ENCODE measurements at regions not wholly inside any gene's neighbourhood (a gene's known extent, or its start where the extent isn't known, plus 50 kb on each side); places are given as distances from the start of the nearest gene placed in this dataset.

DNA sequence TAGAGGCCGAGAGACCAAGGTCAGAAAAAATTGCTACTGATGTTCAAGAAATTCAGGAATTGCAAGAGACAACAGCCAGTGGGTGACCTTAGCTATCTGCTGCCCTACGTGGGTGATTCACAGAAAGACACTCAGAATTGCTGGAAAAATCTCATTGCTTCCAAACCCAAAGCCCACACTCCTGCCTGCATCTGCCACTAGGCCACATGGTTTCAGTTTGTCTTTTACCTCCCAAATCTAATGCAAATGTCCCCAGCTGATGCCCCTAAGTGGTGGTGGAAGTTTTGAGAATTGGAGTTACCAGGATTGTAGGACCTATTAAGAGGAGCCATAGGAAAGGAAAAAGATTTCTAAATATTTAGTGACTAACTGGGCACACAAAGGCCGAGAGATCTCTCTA, 341.5 kb upstream of the CHRM3 start:
- DNase-seq (ENCODE audit: extremely low spot score) = no peak
- TF ChIP-seq, protein P1, sequence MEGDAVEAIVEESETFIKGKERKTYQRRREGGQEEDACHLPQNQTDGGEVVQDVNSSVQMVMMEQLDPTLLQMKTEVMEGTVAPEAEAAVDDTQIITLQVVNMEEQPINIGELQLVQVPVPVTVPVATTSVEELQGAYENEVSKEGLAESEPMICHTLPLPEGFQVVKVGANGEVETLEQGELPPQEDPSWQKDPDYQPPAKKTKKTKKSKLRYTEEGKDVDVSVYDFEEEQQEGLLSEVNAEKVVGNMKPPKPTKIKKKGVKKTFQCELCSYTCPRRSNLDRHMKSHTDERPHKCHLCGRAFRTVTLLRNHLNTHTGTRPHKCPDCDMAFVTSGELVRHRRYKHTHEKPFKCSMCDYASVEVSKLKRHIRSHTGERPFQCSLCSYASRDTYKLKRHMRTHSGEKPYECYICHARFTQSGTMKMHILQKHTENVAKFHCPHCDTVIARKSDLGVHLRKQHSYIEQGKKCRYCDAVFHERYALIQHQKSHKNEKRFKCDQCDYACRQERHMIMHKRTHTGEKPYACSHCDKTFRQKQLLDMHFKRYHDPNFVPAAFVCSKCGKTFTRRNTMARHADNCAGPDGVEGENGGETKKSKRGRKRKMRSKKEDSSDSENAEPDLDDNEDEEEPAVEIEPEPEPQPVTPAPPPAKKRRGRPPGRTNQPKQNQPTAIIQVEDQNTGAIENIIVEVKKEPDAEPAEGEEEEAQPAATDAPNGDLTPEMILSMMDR (IDR thresholded peaks at IDR 0.05; ENCODE audit: control extremely low read depth, extremely low read depth, low read depth, missing control alignments) = no peak
- ChIA-PET CTCF (no interaction called here), POLR2A (no interaction called here)

DNA sequence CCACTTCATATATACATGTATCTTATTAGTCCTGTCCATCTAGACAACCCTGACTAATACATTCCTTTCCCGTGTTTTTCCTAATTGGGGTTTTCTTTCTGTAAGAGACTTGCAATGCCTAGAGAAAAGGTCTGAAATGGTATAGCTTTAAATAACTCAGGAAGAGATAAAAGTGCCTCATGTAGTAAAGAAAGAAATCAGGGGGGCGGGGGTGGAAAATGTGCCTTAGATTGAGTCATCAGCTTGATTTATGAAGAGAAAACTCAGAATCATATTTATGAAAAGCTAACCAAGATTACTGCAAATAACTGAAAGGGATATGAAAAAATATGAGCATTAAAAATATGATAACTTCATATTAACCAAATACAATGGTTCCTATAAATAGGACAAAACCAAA, 345.8 kb upstream of the CHRM3 start:
- ChIA-PET POLR2A (no interaction called here), CTCF (no interaction called here)
- TF ChIP-seq, protein P1 (IDR thresholded peaks at IDR 0.05; ENCODE audit: control extremely low read depth, extremely low read depth, low read depth, missing control alignments) = no peak
- no peak for DNase-seq (ENCODE audit: extremely low spot score)

DNA sequence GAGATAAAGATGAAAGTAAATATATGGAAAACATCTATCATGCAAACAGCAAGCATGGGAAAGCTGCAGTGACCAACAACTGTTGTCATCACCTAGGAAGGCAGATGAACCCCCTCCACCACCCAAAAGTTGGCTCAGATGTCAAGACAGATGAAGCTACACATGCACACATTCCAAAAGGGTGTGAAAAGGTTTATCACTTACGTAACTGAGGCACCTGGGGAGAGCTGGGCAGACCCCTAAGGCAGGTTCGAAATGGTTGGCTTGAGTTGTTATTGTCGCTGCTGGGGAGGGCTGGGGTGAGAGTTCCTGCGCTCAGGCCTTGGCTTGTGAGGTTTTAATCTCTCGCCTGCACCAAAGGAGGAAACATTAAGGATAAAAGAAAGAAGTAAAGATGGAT, 355.1 kb upstream of the CHRM3 start:
- POLR2A ChIA-PET = no interaction called here
- no peak for DNase-seq (ENCODE audit: extremely low spot score)
- TF ChIP-seq, protein P1 (IDR thresholded peaks at IDR 0.05; ENCODE audit: control extremely low read depth, extremely low read depth, low read depth, missing control alignments) = no peak
- CTCF ChIA-PET = interaction anchor here (1.4 kb wide), 1 partner anchor 19 kb away, joined by 6 read pairs; no protein-coding TSS in a partner anchor

DNA sequence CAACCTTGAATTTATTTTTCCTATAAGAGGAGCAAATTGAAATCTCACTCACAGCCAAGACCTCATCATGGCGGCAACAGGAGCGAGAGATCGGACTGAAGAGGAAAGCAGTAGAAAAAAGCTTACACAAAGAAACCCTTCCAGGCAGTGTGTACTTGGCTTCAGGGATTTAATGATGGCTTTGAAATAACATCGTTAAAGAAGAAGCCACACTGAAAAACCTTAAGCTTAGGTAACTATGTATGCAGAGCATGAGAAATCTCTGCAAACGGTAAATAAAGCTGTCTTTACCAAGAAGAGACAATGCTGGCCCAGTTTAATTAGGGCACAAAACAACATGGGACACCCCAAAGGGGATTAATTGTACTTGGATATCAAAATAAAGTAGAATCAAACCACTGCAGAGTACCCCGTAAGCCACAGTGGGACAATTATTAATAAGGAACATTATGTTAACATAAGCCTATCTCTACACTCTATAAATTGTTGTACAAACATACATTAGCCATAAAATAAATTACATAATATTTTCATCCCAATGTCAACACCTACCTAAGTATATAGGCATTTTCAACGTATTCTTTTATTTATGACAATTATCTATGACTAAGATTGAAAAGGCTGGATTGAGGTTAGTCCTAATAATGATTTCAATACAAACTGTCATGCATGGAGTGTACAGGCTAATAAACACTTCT, 360.2 kb upstream of the CHRM3 start:
- ChIA-PET POLR2A (no interaction called here), CTCF (no interaction called here)
- DNase-seq (ENCODE audit: extremely low spot score) = no peak
- TF ChIP-seq, protein P1 (IDR thresholded peaks at IDR 0.05; ENCODE audit: control extremely low read depth, extremely low read depth, low read depth, missing control alignments) = no peak

DNA sequence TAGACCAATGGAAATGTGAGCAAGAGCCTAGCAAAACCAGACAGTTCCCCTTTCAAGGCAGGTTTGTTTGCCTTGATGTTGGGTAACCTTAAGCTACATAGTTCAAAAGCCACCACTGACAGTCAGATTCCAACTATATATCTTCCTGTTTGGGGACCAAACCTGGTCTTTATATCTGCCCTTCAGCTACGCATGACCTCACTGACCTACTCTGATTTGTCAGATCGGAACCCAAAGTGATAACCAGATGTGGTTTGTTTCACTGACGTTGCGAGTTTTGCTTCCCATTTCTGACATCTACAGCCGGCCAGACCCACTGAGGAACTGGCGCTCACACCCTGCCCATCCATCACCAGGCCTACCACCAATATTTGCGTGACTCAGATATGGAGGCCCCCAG, 361.1 kb upstream of the CHRM3 start:
- no peak for DNase-seq (ENCODE audit: extremely low spot score)
- POLR2A ChIA-PET = no interaction called here
- TF ChIP-seq, protein P1 (IDR thresholded peaks at IDR 0.05; ENCODE audit: control extremely low read depth, extremely low read depth, low read depth, missing control alignments) = no peak
- CTCF ChIA-PET = interaction anchor here (1.0 kb wide), 1 partner anchor 18 kb away, joined by 3 read pairs; no protein-coding TSS in a partner anchor

DNA sequence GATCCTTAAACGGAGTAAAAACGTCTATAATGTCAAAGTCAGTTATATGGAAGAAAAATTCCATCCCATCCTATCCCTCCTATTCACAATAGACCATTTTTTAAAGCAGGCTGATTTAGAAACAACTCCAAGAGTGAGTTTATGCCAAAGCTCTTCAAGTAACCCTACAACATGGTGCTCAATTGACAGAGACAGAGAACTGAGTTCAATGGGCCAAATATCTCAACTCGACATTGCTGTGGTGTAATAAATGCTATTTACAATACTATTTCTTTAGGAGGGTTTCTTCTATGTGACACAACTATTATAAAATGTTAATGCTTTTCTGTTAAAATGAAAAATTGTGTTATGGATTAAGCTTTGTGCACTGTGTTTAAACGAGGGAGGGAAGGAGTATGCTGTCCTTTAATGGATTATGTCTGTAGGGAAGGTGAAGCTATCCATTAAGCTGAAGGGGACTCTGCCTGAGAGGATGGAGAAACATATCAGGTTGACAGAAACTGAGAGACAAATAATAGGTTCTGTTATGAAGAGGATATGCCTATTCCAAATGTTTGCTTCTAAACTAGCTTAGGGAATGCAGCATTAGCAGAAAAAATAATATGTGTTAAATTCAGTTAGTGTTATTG, 362.5 kb upstream of the CHRM3 start:
- TF ChIP-seq, protein P1 (IDR thresholded peaks at IDR 0.05; ENCODE audit: control extremely low read depth, extremely low read depth, low read depth, missing control alignments) = no peak
- ChIA-PET POLR2A (no interaction called here), CTCF (no interaction called here)
- DNase-seq (ENCODE audit: extremely low spot score) = no peak
